Sciatic nerve (tissue), 2 donors: ENCODE measurements at regions not wholly inside any gene's neighbourhood (a gene's known extent, or its start where the extent isn't known, plus 50 kb on each side); places are given as distances from the start of the nearest gene placed in this dataset.
"Not testable (repeated sequence)": the region's sequence is repeated elsewhere in the genome, so short reads cannot be mapped to it uniquely, and the experiment has no call there.

Experiments
- ATAC-seq: fragments of 200-7000 bp; cut with Tn5 transposase; one replicate; pipeline ENCODE4 v1.9.1; 2020; ENCODE audit warnings: mild to moderate bottlenecking, moderate library complexity
- DNase-seq: peaks from one replicate; pipeline ENCODE4 v3.0.0-alpha.2; 2020; ENCODE audit warnings: low spot score
- intact Hi-C: fragments of 100-400 bp; cut with DNase I; formaldehyde crosslinking; loops from one replicate; pipeline ENCODE4 v1.14.2; 2022
- donor health status: DM: no; HTN: no; CAD: no.
- donor health status: DM: no; HTN: no; CAD: no.

- ATAC-seq (no peak), DNase-seq (no peak)
- intact Hi-C loops, result no loop called here
Observed at GRCh38 chr7:63080831-63081230, 917.8 kb upstream of the ZNF722 start.

DNA sequence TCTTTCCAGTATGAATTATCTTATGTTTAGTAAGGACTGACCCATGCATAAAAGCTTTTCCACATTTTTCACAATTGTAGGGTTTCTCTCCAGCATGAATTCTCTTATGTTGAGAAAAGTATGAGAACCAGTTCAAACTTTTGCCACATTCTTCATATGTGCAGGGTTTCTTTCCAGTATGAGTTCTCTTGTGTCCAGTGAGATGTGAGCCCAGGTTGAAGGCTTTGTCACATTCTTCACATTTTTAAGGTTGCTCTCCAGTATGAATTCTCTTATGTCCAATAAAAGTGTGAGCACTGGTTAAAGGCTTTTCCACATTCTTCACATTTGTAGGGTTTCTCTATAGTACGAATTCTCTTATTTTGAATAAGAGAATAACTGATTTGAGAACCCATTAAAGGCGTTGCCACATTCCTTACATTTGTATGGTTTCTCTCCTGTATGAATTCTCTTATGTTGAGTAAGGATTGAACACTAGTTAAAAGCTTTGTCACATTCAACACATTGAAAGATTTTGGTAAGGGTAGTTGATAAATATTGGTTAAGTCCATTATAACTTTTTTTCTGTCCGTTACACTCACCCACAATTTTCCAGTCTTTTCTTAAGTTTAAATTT lies 911.0 kb upstream of the ZNF722 start:
- DNase-seq, result no peak
- ATAC-seq, result no peak
- intact Hi-C loops, result no loop called here

DNA sequence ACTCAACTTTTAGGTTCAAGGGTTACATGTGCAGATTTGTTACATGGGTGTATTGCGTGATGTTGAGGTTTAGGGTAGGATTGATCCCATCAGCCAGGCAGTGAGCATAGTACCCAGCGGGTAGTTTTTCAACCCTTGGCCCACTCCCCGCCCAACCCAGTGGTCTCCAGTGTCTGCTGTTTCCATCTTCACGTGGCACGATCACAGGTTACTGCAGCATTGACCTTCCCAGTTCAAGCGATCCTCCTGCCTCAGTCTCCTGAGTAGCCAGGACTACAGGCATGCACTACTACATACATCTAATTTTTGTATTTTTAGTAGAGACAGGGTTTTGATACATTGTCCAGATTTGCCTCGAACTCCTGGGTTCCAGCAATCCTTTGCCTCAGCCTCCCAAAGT lies 905.7 kb upstream of the ZNF722 start:
- intact Hi-C loops, result no loop called here
- ATAC-seq (no peak), DNase-seq (no peak)

DNA sequence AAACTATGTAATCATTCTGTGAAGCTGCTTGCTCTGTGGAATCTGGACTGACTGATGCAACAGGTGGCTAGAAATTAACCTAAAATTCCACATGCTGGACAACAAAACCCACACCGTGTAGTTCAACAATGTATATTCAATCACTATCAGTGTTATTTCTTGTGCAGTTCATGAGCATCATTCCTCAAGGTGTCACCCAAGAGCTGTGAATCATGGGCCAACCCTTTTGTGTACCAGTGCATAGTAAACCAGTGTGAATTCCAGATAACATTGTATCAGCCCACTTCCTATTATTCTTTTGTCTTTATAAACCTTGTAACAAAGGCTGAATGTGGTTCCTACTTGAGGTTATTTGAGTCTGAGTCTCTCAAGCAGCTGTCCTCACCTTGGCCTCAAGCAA lies 905.2 kb upstream of the ZNF722 start:
- DNase-seq, result no peak
- ATAC-seq, result no peak
- intact Hi-C loops, result no loop called here

DNA sequence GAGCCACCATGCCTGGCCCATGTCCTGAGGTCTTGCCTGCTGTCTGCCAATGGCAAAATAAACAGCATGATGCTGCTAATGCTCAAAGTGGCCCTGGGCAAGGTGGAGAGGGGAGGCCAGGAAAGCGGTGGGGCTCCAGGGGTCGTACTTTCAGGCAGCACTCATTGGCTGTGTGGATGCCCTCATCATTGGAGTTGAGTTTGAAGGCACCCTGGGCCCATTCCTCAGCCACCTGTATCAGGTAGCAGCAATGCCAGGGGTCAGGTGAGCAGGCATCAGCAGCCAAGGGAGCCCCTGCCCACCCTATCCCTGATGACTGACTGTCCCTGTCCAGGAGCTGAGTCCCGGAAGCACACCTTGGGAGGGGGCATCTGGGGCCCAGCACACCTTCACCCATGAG lies 902.5 kb upstream of the ZNF722 start:
- intact Hi-C loops, result no loop called here
- DNase-seq (no peak), ATAC-seq (no peak)

GRCh38 chr7:63104666-63105065 lies 894.0 kb upstream of the ZNF722 start:
- intact Hi-C loops, result no loop called here
- ATAC-seq, result no peak
- no peak for DNase-seq

- DNase-seq, result no peak
- intact Hi-C loops, result no loop called here
- ATAC-seq, result no peak
Observed at GRCh38 chr7:63105978-63106377, 892.7 kb upstream of the ZNF722 start.

GRCh38 chr7:63106506-63107388 lies 891.9 kb upstream of the ZNF722 start:
- DNase-seq (no peak), ATAC-seq (no peak)
- intact Hi-C loops, result no loop called here

DNA sequence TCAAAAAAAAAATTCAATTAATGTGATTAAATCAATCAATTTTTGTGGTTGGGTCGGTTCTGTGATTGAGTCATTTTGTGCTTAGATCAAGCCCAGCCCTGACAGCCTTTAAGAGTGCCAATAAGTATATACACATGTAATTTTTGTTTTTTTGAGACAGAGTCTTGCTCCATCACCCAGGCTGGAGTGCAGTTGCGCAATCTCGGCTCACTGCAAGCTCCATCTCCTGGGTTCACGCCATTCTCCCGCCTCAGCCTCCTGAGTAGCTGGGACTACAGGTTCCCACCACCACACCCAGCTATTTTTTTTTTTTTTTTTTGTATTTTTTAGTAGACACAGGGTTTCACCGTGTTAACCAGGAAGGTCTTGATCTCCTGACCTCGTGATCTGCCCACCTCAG lies 887.1 kb upstream of the ZNF722 start:
- intact Hi-C loops, DNase-seq, ATAC-seq: not testable (repeated sequence)

- ATAC-seq (peak; percentile 15), DNase-seq (no peak)
- intact Hi-C loops, result no loop called here
Observed at GRCh38 chr7:63112764-63113712, 885.6 kb upstream of the ZNF722 start.

DNA sequence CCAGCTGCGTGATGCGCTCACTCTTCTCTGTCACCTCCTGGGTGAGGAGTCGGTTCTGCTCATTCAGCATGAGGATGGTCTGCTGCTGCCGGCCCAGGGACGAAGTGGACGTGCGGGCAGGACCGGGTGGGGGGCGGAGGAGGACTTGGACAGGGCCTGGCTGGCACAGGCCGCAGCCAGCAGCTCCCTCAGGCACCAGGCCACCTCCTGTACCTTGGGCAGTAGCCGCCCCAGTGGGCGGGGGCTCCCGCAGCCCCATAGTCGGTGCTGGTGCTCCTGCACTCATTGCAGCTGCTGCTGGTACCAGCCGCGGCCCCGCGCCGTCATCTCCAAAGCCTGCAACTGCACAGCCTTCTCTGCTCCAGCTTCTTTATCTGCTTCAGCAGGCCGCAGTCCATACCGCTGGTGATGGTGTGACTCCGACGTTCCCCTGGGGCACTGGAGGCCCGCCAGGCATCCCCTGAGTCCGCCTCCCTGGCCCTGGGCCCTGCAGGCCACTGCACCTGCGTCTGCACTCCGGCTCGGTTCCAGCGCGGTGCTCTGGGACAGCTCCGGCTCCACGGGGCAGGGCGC lies 884.9 kb upstream of the ZNF722 start:
- DNase-seq (no peak), ATAC-seq (no peak)
- intact Hi-C loops, result no loop called here

DNA sequence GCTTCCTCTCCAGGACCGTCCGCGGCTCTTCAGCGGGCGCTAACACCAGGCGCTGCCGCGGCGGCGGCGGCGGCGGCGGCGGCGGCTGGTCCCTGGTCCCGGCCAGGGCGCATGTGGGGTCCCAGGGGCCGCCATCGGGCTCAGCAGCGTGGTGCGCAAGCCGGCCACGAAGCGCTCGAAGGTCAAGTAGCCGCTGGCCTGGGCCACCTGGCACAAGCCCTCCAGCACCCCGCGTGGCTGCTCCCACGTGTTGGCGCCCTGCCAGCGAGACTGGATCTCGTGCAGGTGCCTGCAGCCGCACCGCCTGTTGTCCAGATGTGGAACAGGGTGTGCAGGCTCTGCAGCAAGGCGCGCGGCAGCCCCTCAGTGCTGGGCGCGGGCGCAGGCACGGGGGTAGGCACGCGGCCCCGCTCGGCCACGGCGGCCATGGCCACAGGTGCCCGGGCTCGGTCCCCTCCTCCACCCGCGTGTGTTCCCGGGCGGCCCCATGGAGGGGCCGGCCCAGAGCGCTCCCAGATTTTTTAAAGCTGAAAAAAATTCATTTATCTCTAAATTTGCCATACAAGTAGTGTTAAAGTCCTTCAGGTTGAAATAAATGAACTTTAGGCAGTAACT lies 884.2 kb upstream of the ZNF722 start:
- no peak for DNase-seq

More for the DNA sequence above, 884.2 kb upstream of the ZNF722 start:
- intact Hi-C loops, result no loop called here
- ATAC-seq, result no peak
